ENCODE measurements at regions not wholly inside any gene's neighbourhood (a gene's known extent, or its start where the extent isn't known, plus 50 kb on each side); places are given as distances from the start of the nearest gene placed in this dataset.

GRCh38 chr13:69391756-69392155 is 715.9 kb upstream of the ATXN8OS start:
- Mint-ChIP-seq H3K27ac (no peak overlapping the region), H3K9me3 (peaks cover 32% of the 10 kb centered on the region), H3K27me3 (ENCODE audit: insufficient read depth) (no peaks in the 10 kb centered on the region; the same call in 1 of the 2 replicates), H3K4me1 (ENCODE audit: low read depth) (no peaks in the 10 kb centered on the region), H3K36me3 (ENCODE audit: low read depth) (no peaks in the 10 kb centered on the region), H3K4me3 (no peak overlapping the region)
- no peak for TF ChIP-seq CTCF (IDR thresholded peaks at IDR 0.05)
- no peak for DNase-seq

GRCh38 chr13:69389899-69390298 is 717.7 kb upstream of the ATXN8OS start:
- Mint-ChIP-seq H3K27me3 (ENCODE audit: insufficient read depth) (no peaks in the 10 kb centered on the region; the same call in 1 of the 2 replicates), H3K27ac (no peak overlapping the region), H3K9me3 (peaks cover 29% of the 10 kb centered on the region), H3K4me3 (no peak overlapping the region), H3K4me1 (ENCODE audit: low read depth) (no peaks in the 10 kb centered on the region), H3K36me3 (ENCODE audit: low read depth) (no peaks in the 10 kb centered on the region)
- DNase-seq, result no peak
- no peak for TF ChIP-seq CTCF (IDR thresholded peaks at IDR 0.05)

- no peaks in the 10 kb centered on the region; the same call in 1 of the 2 replicates for H3K36me3 Mint-ChIP-seq (ENCODE audit: low read depth)
- peaks cover 27% of the 10 kb centered on the region for H3K9me3 Mint-ChIP-seq
- H3K27ac Mint-ChIP-seq, result no peak overlapping the region
- TF ChIP-seq CTCF (IDR thresholded peaks at IDR 0.05), result no peak
- no peak for DNase-seq
- no peak overlapping the region for H3K4me3 Mint-ChIP-seq
- no peaks in the 10 kb centered on the region for H3K27me3 Mint-ChIP-seq (ENCODE audit: insufficient read depth)
- H3K4me1 Mint-ChIP-seq (ENCODE audit: low read depth), result no peaks in the 10 kb centered on the region
Measured at GRCh38 chr13:69373747-69374425, 733.7 kb upstream of the ATXN8OS start.

GRCh38 chr13:69363360-69363759 is 744.3 kb upstream of the ATXN8OS start:
- Mint-ChIP-seq H3K9me3 (peaks cover 38% of the 10 kb centered on the region), H3K27ac (no peak overlapping the region), H3K27me3 (ENCODE audit: insufficient read depth) (no peaks in the 10 kb centered on the region), H3K4me1 (ENCODE audit: low read depth) (no peaks in the 10 kb centered on the region), H3K4me3 (no peak overlapping the region), H3K36me3 (ENCODE audit: low read depth) (no peaks in the 10 kb centered on the region; the same call in 1 of the 2 replicates)
- TF ChIP-seq CTCF (IDR thresholded peaks at IDR 0.05), result no peak
- no peak for DNase-seq

GRCh38 chr13:69331245-69331644 is 776.4 kb upstream of the ATXN8OS start:
- DNase-seq, result no peak
- no peaks in the 10 kb centered on the region; the same call in 1 of the 2 replicates for H3K27me3 Mint-ChIP-seq (ENCODE audit: insufficient read depth)
- H3K4me1 Mint-ChIP-seq (ENCODE audit: low read depth), result no peaks in the 10 kb centered on the region
- TF ChIP-seq CTCF (IDR thresholded peaks at IDR 0.05), result no peak
- H3K27ac Mint-ChIP-seq, result no peak overlapping the region
- no peak overlapping the region for H3K4me3 Mint-ChIP-seq
- peaks cover 47% of the 10 kb centered on the region for H3K9me3 Mint-ChIP-seq
- H3K36me3 Mint-ChIP-seq (ENCODE audit: low read depth), result no peaks in the 10 kb centered on the region; the same call in 1 of the 2 replicates
